GM18861 (cell line): ENCODE measurements at regions not wholly inside any gene's neighbourhood (a gene's known extent, or its start where the extent isn't known, plus 50 kb on each side); places are given as distances from the start of the nearest gene placed in this dataset.

Experiments used
- ATAC-seq: cut with Tn5 transposase; IDR thresholded peaks from one replicate; pipeline ENCODE4 v1.9.1; 2021; ENCODE audit not compliant: unreplicated experiment

DNA sequence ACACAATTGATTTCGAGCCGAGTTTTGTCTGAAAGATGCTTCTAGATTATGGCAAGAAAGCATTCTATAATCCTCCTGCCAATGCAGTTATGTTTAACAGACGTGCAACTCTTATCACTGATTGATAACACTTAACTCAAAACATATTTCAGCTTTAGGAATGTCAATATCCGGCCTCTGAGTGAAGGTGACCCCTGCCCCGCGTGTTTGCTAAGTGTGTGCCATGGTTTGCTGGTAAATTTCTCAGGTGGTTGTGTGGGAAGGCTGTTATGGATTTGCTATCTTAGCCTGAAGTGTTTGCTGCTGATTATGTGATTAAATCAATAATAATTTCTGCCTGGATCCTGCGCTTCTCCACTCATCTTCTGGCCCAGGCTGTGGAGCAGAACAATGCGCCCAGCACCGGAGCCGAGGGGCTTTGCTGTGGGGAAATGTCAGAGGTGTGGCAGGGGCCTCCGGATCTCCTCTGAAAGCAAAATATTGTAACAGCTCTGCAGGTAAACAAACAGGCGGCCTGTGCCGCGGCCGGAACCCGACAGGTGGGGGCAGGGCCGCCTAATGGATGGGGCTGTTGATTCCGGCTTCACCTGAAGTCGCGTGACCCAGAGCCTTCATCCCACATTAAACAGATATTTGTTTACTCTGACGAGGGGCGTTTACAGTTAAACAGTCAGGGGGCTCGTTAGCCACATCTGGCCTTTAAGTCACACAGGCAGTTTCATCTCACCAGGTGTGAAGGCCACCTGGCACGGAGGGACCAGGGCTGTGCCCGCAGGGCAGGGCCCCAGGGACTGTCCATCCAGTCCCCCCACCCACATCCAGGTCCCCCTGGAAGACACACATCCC lies 210.7 kb upstream of the SALL3 start:
- no peak for ATAC-seq

DNA sequence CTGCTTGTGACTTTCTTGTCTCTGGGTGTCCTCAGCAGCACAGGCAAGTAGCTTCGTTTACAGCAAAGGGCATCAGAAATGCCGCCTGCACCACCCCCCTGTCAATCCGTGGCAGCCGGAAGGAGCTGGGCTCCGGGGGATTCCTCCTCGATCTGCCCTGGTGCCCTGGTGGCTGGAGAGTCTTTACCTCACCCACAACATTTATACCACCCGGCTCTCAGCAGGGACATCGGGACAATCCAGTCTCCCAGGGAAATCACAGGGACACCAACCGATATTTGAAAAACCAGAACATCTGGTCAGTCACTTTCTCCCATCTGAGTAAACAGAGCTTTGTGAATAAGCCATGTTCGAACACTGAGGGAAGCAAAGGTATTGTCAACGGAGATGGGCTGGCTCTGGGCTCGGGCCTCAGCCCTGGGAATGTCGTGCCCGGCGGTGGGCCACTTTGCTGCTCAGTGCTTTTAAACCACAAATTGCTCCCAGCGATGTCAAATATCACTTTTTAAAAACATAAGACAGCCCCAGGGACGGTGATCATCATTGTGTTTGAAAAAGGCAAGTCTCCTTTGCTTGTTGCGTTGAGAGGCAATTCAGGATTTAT lies 210.0 kb upstream of the SALL3 start:
- no peak for ATAC-seq

DNA sequence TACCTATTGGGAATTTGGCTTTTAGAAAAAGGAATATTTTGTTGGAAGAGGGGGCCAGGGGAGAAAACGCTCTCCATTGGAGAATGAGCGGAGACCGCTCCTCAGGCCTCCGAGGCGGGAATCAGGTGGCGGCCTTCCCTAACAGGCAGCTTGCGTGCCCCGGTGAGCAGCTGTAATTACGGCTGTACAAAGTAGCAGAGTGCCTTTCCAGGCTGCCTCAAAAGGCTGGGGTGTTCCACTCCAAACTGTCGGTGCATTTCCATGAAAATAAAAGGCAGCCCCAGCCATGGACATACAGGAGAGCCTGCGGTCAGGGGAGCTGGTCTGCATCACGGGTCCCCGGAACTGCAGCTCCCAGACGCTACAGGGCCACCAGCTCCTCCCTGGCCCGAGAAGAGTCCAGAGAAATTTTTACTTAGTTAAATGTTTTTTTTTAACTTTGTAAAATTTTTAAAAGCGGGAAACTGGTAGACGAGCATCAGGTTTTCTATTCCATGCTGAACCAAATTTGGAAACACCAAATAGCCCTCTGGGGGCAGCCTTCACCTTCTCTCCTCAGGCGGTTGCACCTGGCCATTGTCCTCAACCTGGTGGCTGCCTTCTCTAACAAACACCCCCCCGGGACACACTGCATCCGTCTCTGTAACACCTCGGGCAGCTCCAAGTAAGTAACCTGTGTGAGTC lies 209.3 kb upstream of the SALL3 start:
- ATAC-seq, result no peak

DNA sequence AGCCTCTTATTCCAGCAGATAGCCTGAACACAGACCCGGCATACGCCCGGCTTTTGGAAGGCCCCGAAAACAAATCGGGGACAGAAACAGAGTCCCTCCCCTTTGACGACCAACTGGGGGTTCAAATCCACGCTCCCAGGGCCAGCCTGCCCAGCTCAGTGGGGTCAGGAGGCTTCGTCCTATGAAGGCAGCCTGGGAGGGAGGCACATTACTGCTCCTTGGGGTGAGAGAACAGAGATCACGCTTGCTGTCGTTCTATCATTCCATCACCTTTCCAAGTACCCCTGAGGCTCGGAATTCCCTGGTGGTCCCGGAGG lies 208.8 kb upstream of the SALL3 start:
- ATAC-seq, result no peak

DNA sequence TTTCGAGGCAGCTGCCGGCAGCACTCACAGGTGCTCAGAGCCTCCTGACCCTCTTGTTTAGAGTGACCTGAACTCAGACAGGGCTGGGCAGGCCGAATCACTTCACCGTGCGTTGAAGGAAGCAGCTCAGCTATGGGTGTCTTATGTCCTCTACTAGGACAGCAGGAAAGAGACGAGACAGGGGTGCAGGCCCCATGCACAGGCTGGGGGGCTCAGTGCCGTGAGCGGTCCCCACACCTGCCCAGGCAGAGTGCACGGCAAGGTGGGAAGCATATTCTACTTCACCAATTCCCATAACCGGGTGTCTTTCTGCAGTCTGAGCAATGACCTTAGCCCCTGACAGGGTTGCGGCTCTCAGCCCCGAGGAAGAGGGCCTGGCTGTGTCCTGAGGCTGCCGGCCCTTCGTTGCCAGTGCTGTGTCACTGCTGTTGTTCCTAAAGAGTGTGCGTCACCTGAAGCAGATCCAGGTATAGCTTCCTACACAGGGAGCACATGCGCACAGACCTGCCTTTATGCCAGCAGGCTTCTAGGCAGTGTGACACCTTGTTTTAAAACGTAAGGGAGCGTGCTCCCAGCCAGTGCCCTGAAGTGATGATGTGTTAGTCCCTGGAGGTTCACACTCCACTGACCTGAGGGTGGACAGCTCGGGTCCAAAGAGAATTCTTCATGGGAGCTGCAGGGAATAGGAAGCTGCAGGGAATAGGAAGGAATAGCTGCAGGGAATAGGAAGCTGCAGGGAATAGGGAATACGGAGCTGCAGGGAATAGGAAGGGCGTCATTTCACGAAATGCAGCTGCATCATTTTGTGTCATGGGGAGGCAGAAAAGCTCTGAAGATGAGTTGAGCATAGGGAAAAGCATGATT lies 207.9 kb upstream of the SALL3 start:
- ATAC-seq, result no peak

DNA sequence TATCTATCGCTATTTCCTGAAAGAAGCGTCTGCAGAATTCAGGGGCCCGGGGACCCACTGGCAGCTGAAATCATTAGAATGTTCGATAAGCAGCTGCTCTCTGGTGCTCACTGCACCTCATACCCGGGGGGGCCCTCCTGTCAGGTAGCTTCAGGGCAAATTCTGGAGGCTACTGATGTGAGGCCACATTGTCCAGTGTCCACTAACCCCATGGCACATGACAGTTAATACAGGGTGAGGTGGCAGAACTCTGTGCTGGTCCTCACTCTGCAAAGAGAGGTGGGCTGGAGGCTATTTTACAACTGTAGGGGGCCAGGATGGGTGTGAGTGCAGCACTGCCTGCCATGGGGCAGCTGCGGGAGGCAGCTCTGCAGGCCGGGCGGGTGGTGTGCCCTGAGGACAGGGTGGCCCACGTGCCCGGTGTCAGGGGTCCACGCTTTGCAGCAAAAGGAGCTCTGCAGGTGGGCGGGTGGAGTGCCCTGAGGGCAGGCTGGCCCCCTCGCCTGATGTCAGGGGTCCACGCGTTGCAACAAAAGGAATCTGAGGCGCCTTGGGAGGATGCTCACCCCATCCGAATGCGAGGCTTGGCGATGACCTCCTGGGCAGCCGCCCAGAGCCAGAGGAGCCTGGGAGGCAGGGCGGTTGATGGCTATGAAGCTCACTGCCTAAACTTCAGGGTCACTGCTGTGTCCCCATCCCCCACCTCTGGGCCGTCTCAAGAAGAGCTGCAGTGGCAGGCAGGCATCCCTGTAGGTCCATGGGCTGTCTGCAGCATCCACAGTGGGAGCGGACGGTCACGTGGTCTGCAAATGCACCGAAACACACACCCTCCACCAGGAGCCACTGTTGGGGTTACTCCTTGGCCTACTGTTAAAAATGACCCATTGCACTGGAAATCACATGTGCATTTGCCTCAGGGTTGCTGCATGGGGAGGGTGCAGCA lies 207.0 kb upstream of the SALL3 start:
- no peak for ATAC-seq

DNA sequence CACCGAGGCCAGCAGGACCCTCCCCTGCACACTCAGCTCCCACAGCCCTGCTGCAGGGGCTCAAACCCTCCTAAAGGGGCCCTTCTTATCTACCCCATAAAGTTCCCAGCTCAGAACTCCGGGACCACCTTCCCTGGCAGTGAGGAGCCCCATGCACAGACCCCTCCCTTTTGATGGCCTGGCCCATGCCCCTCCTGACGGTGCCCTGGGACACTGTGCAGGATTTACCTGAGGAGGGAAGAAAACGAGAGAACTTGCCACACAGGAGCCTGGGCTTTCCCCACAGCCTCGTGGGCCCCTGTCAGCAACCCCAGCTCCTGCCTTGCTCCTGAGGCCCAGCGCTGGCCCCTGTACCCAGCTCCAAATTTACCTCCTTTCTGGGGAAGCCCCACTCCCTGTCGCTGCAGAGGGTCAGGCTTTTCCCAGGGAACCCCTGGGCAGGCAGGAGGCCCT lies 206.3 kb upstream of the SALL3 start:
- ATAC-seq, result no peak

DNA sequence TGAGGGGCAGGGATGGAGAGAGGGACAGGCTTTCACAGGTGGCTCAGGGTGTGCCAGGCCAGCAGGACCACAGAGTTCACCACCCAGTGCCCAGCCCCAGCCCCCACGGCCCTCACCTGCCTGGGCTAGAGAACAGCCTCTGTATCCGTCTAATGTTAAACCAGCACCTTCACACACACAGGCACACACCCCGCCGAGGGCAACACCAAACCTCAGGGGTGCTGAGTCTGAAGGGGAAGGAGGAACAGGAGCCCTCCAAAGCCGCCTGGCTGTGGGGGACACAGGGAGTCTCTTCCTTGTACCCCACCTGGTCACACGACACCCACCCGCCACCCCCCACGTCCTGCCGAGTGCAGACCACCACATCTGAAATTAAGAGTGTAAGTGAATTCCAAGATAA lies 205.8 kb upstream of the SALL3 start:
- ATAC-seq, result no peak

DNA sequence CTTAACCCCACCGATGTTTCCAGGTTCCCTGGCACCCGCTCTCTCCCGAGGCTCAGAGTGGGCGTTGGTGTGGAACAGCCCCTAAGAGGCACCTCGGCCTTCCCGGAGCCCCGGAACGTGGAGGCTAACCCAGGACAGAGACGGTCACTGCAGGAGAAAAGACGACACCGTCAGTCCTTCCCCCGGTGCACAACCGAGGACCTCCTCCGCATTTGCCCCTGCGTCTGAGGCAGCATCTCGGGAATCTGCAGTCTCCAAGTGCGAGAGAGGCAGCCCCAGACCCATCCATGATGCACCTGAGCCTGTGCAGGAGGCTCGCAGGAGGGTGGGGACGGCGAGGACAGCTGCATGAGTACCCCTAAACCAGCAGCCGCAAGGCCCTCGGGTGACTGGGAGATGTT lies 204.9 kb upstream of the SALL3 start:
- ATAC-seq, result no peak

DNA sequence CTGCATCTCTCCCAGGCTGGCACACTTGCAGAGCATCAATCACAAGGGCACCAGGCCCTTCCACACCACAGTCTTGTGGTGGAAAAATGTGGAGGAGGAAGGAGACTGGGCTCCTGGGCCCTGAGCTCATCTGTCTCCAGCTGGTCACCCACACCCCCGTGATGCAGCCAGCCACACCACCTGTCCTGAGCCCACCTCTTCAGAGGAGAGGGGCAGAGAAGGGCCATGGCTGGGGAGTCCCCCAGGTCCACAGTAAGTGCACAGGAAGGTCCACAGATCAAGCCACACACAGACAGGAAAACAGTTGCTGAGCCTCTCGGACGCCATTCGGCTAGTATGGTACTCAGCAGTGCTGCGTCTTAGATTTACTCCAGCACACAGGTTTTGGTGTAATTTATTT lies 203.5 kb upstream of the SALL3 start:
- no peak for ATAC-seq

DNA sequence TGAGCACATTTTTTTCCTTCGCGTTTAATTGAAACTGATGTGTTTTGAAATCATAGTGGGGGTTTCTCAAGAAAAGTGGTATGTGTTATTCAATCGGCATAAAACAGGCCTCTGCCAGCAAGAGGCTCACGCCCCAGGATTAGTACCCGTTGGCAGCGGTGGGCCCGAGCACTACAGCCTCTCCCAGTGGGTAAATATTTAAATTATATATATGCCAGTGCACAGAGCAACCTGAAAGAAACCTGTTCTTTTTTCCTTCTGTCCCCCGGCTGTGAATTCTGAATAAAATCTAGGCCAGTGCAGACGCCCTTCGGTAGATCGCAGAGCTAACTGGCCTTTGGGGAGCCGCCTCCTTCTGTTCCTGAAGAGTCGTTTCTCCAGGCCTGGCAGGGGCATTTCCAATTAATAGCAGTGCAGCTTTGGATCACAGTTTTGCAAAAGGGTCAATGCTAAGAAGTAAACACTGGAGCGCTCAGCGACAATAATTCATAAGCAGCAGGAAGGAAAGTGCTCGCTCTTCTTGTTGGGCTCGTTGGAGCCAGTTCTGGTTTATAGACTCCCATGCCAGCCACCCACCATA lies 202.8 kb upstream of the SALL3 start:
- no peak for ATAC-seq

DNA sequence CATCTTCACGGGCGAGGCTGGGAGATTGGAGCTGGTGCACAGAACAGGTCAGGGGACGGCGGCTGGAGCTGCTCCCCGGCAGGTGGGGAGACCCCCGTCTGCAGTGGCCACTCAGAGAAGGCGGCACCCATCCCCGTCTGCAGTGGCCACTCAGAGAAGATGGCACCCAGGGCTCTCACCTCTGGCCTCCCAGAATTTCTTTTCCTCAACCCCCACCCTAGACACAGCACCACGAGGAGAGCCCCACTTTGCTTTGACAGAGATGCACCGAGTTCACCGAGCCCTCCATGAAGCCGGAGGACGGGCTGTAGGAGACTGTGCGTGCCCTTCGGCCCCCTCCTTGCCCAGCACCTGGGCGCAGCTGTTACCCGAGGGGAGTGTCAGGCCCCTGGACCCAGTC lies 201.6 kb upstream of the SALL3 start:
- no peak for ATAC-seq

DNA sequence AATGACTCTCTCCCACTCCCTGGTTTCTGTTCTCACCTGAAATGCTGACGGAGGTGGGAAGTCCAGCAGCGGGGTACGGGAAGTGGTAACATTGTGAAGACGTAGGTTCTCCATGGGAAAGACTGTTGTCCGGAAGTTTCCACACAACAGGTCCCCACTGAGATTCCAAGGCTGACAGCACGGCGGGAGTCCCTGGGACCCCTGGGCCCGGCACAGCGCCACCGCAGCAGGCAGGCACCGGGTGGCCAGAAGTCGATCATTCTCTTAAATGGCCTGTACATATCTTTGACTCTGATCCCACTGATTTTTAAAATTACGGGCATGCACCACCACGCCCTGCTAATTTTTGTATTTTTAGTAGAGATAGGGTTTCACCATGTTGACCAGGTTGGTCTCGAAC lies 201.0 kb upstream of the SALL3 start:
- no peak for ATAC-seq

DNA sequence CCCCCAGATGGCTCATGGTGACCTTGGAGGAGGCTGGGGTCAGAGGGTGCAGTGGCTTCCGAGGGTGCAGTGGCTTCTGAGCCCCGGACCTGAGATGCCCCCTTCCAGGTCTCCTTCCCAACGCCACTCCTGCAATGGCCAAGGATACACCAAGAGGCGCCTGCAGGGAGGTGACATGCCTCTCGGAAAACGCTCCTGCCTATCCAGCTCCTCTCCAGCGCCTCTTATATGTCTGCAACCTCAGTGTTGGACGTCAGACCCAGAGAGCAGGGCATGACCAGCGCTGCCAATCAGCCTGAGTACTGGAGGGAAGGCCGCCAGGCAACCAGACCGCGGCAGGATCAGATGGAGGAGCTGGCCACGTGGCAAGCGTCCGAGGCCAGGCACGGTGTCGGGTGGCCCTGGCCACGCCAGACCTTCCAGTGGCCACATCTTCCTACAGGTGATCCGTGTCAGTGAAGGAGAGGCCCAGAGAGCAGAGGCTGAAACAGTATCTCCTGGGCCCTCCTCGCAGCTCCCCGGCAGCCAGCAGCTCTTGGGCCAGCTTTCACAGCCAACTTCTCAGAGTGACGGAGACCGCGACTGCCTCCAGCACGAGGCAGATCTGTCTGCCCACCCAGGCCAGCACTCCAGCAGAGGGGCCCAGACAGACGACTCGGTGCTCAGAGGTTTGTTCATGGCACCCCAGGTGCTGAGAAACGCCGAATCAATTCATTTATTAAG lies 199.5 kb upstream of the SALL3 start:
- ATAC-seq, result no peak

DNA sequence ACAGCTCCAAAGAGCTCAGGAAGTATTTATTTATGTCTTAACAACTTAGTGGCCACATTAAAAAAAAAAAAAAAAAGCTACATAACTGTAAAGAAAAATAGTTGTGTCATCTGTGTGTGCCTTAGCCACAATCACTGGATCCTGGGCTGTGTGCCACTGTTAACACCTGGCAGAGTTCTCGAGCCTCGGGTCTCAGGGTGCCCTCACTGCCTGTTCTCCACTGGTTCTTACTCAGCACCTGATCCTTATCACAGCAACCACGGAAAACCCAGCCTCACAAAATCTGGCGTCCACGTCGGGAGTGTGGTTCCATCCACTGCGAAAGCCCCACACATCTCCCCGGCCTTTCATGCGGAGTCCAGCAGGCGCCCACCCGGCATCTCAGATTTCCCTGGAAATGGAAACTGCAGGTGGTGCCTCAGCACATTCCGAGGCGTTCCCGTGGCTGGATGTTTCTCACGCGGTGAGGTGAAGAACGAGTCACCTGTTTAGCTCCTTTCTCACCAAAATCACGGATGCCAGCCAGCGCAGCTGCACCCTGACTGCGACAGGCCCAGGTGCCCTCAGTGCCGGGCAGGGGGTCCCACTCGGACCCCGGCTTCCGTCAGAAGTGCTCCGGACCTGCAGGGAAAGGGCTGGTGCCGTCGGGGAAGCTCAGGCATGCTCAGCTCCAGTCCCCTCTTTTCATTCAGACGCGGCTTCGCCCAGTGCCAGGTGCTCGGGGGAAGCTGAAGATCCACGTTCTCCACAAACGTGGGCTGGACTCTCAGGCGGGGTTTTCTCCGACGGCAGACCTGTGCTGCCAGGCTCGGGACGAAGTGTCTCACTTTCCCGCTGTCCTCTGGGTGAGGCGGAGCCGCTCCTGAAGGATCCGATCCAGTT lies 198.7 kb upstream of the SALL3 start:
- no peak for ATAC-seq

DNA sequence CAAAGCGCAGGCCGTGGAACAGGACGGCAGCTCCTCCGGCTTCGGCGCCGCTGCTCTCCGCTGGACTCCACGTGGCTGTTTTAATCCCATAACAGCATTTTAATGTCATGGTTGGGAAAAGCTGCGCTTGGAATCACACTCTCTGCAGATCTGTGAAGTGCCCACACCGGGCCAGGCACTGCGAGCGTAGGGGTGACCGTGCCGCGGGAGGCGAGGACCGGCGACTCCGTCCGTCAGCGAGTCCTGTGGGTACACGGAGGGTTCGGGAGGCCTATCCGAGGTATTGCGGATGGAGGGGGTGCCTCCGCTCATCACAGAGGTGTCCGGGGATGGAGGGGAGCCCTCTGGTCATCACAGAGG lies 198.0 kb upstream of the SALL3 start:
- no peak for ATAC-seq

DNA sequence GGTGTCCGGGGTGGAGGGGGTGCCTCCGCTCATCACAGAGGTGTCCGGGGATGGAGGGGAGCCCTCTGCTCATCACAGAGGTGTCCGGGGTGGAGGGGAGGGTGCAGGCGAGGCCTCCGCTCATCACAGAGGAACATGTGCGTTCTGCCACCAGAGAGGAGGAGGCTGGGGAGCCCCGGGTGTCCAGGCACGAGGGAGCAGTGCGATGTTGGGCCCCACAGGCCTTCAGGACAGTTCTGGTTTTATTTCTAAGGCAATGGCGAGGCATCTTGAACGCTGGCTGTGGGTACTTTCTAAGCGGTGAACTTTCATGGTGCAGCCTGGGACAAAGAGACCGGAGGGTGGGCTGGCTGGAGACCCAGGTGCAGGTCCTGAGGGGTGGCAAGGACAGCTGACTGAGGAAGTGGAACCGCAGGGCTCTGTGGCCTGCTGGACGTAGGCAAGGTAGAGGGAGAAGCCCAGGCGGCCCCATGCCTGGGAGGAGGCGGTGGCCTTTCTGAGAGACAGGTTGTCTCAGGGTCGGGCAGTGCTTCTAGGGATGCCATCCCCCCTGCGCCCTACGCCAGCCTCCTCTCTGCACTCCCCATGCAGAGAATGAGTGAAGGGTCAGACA lies 196.6 kb upstream of the SALL3 start:
- no peak for ATAC-seq

DNA sequence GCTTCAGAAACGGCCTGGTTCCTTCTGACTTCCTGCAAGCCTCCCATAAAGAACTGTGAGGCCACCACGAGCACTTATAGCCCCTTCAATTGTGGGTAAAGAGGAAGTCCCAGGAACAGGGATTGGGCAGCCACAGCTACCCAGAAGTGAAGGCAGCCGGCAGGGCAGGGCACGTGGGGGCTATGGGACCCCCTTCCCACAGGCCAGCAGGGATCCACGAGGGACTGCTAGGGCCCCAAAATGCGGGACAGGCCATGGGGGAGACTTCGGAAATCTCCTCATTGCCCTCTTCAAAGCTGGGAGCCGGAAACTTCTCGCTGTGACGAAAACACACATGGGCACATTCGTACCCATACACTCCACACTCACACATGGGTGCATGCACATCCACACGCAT lies 196.1 kb upstream of the SALL3 start:
- ATAC-seq, result no peak
